HG03159 (cell line): ENCODE measurements at regions not wholly inside any gene's neighbourhood (a gene's known extent, or its start where the extent isn't known, plus 50 kb on each side); places are given as distances from the start of the nearest gene placed in this dataset.
"Not testable (repeated sequence)": the region's sequence is repeated elsewhere in the genome, so short reads cannot be mapped to it uniquely, and the experiment has no call there.

Experiments
- ATAC-seq: cut with Tn5 transposase; IDR thresholded peaks from one replicate; pipeline ENCODE4 v1.9.1; 2021; ENCODE audit warnings: mild to moderate bottlenecking, moderate library complexity; ENCODE audit not compliant: unreplicated experiment

DNA sequence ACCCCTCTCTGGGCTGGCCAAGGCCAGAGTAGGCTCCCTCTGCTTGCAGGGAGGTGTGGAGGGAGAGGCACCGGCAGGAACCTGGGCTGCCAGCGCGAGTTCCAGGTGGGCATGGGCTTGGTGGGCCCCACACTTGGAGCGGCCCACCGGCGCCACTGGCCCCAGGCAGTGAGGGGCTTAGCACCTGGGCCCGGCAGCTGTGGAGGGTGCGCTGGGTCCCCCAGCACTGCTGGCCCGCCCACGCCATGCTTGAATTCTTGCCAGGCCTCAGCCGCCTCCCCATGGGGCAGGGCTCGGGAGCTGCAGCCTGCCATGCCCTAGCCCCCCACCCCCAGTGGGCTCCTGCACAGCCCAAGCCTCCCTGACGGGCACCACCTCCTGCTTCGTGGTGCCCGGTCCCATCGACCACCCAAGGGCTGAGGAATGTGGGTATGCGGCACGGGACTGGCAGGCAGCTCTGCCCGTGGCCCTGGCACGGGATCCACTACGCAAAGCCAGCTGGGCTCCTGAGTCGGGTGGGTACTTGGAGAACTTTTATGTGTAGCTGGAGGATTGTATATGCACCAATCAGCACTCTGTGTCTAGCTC is 1648.0 kb downstream of the OLFM4 start:
- ATAC-seq, result no peak

DNA sequence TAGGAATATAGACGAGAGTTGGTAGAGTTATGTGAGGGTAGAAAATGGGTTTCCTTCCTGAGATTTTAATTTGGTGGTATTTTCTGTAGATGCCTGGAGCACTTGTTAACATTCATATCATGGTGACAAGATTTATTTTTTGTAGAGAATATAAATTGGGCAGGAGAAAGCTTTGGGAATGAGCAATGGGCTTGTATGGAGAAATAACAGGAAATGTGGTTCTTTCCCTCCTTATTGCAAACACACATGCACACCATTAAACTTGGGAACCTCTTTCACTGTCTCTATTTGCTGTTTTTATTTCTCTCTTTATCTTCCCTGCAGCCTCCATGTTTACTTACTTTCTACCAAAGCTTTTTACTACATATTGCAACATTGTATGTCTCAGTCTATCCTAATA is 1653.6 kb downstream of the OLFM4 start:
- ATAC-seq, result no peak

DNA sequence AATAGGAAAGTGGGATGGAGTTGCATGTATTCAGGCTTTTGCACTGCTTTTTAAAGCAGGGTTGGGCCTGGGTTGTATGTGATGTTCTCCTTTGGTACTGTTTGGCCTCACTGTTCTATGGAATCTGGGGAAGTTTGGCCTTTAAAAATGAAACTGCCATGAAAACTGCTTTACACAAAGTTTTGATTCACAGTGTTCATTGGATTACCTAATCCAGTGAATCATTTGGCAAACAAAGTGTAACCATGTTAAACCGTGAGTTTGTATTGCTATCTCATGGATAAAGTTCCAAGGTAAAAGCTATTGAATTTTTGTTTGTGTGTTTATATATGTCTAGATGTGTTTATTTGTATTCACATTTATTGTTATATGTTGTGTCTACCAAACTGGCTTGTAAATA is 1658.6 kb downstream of the OLFM4 start:
- no peak for ATAC-seq

- no peak for ATAC-seq
These were observed 1671.2 kb downstream of the OLFM4 start for GRCh38 chr13:54699831-54700230.

GRCh38 chr13:54705738-54706137 is 1677.1 kb downstream of the OLFM4 start:
- ATAC-seq, result no peak

DNA sequence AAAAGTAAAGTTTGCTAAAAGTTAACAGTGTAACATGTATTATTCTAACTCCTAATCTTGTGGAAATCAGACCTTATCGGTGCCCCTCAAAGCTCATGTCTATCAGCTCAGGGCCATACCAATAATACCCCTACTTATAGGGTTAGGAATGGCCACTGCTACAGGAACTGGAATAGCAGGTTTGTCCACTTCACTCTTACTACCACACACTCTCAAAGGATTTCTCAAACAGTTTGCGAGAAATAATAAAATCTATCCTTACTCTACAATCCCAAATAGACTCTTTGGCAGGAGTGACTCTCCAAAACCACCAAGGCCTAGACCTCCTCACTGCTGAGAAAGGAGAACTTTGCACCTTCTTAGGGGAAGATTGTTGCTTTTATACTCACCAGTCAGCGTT is 1677.7 kb downstream of the OLFM4 start:
- ATAC-seq, result no peak

DNA sequence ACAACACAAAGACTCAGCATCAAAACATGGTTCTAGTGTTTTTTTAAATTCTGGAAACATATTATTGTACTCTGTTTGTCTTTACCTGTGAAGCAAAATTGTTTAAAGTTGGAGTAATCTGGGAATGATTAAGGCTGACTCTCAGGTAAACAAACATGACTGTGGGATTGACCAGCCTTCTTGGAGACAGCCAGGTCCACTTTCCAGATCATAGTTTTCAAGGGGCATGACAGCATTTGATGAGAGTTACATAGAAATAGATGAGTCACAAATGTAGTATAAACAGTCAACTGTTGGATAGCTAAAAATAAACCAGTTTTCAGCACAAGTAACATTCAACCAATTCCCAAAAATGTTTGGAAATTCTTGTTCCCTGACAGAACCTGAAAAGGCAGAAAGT is 1680.9 kb downstream of the OLFM4 start:
- ATAC-seq, result no peak

DNA sequence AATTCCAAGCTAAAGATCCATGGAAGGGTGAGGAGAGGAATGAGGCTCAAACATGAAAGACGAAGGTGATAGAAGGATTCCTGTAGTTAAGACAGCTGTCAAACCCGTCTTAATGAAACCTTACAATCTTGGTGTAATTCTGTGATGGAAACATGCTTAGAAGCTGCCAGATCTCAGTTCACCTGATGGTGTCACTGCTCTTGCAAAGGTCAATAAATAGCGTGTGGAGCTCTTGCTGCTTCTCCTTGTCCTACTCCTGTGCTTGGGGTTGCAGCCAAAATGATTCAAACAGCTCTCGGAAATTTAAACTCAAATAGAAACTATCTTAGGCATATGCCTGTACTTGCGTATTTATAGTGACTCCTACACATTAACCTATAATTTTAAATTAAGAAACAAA is 1705.0 kb downstream of the OLFM4 start:
- no peak for ATAC-seq

DNA sequence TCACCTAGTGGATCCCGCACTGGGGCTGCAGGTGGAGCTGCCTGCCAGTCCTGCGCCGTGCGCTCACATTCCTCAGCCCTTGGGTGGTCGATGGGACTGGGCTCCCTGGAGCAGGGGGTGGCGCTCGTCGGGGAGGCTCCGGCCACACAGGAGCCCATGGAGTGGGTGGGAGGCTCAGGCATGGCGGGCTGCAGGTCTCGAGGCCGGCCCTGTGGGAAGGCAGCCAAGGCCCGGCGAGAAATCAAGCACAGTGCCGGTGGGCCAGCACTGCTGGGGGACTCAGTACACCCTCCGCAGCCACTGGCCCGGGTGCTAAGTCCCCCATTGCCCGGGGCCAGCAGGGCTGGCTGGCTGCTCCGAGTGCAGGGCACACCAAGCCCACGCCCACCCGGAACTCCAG is 1708.6 kb downstream of the OLFM4 start:
- not testable (repeated sequence) for ATAC-seq

DNA sequence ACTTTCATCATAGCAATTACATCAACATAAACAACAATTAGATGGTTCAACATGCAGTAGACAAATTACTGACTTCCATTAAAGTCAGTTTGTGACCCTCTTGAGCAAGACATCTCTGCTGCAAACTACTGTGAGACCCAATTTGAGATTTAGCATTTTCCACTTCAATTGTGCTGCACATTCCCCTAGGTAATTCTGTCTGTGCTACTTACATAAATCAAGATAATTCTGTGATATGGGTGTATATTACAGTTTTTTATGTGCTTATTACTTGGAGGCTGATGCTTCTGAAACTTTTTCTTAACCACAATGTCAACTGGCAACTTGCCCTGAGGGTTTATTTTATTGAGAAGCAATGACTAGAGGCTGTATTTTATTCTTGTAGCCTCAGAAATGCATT is 1714.4 kb downstream of the OLFM4 start:
- ATAC-seq, result no peak

DNA sequence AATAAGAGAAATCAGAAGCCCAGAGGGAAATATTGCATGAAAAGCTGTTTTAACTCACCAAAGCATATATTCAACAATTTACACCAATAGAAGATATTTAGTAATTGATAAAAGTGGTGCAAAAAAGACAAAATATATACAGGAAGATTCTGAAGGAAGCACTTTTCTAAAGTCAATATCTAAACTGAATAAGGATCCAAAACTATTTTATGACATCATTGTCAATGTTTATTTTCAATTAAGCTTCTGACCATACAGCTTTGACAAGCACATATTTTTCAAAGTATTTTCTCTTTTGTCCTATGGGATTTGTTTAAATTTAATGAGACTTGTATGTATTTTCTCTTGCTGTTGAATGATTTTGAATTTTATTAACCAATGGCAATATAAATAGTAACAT is 1716.1 kb downstream of the OLFM4 start:
- no peak for ATAC-seq

GRCh38 chr13:54750521-54750920 is 1721.9 kb downstream of the OLFM4 start:
- ATAC-seq, result no peak

DNA sequence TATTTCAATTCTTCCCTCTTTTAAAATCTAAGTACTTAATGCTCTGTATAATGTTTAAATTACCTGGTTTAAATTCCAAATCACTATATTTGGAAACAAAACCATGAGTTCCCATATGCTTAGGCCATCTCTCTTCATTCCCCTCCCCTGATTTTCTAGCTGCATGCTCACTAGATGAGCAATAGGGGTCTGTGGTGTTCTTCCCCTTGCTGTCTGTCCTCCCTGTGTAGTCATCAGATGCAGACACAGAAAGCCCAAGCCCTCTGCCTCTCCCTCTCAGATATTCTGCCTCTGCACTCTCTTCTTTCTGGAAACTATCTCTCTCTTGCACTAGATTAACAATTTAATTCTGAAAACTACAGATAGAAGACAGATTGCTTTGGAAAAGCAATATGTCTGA is 1730.2 kb downstream of the OLFM4 start:
- ATAC-seq, result no peak

GRCh38 chr13:54768214-54768613 is 1739.6 kb downstream of the OLFM4 start:
- no peak for ATAC-seq

GRCh38 chr13:54775501-54776191 is 1747.0 kb downstream of the OLFM4 start:
- no peak for ATAC-seq

- ATAC-seq, result no peak
These were observed 1759.1 kb downstream of the OLFM4 start for GRCh38 chr13:54787754-54788153.

- no peak for ATAC-seq
These were observed 1771.1 kb downstream of the OLFM4 start for GRCh38 chr13:54799621-54800226.

GRCh38 chr13:54802226-54802625 is 1773.6 kb downstream of the OLFM4 start:
- no peak for ATAC-seq

DNA sequence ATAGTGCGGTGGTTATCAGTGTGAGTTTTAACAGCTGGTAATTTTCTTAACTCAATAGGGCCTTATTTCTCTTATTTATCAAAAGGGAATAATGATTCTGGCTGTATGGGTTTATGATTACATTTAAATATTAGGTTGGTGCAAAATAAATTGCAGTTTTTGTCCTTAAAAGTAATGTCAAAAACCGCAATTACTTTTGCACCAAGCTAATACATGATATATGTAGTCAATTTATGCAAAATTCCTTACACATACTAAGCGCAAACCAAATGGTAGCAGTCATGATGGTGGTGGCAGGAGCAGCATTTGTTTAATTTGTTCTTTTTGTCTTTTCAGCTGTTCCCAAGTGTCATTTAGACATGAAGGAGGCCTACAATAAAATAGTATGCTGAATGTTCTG is 1777.1 kb downstream of the OLFM4 start:
- no peak for ATAC-seq

- ATAC-seq, result not testable (repeated sequence)
These were observed 1793.4 kb downstream of the OLFM4 start for GRCh38 chr13:54821938-54822470.

DNA sequence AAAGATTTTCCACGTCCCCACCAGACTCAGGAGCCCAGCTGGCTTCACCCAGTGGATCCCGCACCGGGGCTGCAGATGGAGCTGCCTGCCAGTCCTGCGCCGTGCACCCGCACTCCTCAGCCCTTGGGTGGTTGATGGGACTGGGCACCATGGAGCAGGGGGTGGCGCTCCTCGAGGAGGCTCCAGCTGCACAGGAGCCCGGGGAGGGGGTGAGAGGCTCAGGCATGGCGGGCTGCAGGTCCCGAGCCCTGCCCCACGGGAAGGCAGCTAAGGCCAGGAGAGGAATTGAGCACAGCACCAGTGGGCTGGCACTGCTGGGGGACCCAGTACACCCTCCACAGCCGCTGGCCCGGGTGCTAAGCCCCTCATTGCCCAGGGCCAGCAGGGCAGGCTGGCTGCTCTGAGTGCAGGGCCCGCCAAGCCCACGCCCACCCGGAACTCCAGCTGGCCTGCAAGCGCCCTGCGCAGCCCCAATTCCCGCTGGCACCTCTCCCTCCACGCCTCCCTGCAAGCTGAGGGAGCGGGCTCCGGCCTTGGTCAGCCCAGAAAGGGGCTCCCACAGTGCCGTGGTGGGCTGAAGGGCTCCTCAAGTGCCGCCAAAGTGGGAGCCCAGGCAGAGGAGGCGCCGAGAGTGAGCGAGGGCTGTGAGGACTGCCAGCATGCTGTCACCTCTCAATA is 1800.9 kb downstream of the OLFM4 start:
- ATAC-seq, result not testable (repeated sequence)

DNA sequence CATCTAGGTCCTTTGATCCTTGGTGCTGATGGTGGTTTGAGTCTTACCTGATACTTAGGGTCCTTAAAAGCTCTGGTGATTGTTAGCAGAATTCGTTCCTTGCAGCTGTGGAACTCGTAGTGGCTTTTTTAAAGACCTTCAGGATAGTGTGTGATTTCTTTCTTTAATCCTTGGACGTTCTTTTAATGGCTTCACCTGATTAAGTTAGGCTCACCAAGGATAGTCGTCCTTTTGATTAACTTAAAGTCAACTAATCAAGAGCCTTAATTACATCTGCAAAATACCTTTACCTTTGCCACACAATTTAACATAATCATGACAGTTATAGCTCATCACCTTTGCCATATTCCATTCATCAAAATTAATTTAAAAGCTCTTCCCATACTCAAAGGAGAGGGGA is 1807.7 kb downstream of the OLFM4 start:
- no peak for ATAC-seq
